ENCODE measurements at regions not wholly inside any gene's neighbourhood (a gene's known extent, or its start where the extent isn't known, plus 50 kb on each side); places are given as distances from the start of the nearest gene placed in this dataset.

DNA sequence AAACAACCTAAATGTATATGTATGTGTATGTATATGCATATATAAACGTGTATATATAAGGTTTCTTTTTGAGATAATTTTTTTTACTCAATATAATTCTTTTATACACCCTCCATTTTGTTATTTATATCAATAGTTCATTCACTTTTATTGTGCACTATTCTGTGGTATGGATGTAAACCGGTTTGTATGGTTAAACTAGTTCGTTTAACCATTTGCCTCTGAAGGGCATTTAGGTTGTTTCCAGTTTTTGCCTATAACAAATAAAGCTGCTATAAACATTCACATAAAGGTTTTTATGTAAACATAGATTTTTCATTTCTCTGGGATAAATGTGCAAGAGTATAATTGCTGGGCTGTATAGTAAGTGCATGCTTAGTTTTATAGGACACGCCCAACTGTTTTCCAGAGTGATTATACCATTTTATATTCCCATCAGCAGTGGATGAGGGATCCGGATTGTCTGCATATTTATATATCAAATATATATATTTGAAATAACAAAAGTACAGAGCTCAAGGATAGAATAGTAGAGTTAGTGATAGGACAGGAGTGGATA, 380.3 kb downstream of the TSHZ3 start:
- TF ChIP-seq POLR2A (IDR thresholded peaks at IDR 0.05) (no peak), POLR2AphosphoS5 (IDR thresholded peaks at IDR 0.05) (no peak)
- TF ChIP-seq, protein P1, sequence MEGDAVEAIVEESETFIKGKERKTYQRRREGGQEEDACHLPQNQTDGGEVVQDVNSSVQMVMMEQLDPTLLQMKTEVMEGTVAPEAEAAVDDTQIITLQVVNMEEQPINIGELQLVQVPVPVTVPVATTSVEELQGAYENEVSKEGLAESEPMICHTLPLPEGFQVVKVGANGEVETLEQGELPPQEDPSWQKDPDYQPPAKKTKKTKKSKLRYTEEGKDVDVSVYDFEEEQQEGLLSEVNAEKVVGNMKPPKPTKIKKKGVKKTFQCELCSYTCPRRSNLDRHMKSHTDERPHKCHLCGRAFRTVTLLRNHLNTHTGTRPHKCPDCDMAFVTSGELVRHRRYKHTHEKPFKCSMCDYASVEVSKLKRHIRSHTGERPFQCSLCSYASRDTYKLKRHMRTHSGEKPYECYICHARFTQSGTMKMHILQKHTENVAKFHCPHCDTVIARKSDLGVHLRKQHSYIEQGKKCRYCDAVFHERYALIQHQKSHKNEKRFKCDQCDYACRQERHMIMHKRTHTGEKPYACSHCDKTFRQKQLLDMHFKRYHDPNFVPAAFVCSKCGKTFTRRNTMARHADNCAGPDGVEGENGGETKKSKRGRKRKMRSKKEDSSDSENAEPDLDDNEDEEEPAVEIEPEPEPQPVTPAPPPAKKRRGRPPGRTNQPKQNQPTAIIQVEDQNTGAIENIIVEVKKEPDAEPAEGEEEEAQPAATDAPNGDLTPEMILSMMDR (IDR thresholded peaks at IDR 0.05), result no peak
